ENCODE measurements at regions not wholly inside any gene's neighbourhood (a gene's known extent, or its start where the extent isn't known, plus 50 kb on each side); places are given as distances from the start of the nearest gene placed in this dataset.

DNA sequence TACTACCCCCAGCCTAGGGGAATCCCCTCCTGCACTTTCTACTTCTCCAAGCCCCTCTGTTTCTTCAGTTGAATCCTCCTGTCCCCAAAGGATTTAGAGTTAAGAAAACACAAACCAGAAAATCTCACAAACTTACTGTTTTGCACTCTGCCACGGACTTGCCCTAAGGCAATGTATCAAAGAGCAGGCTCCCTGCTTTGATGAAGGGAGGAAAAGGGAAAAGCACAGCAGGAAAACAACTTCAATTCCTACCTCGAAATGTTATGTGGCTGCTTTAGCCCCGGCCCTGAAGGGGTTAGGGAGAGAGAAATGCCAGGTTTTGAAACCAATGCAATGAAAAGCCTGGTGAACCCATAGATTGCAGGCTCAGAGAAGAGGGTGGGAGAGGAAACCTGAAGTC is 254.7 kb downstream of the MAN2A1 start:
- Histone ChIP-seq H3K4me3 (no peak overlapping the region), H3K9me3 (peaks cover 0 to 7% of the 10 kb centered on the region in 2 donors), H3K27ac (no peak overlapping the region), H3K27me3 (no peaks in the 10 kb centered on the region), H3K4me1 (no peaks in the 10 kb centered on the region), H3K36me3 (no peaks in the 10 kb centered on the region)
- intact Hi-C loops (cut with DNase I; ENCODE audit: low total_unique reads): no loop called here
- TF ChIP-seq, protein P1, sequence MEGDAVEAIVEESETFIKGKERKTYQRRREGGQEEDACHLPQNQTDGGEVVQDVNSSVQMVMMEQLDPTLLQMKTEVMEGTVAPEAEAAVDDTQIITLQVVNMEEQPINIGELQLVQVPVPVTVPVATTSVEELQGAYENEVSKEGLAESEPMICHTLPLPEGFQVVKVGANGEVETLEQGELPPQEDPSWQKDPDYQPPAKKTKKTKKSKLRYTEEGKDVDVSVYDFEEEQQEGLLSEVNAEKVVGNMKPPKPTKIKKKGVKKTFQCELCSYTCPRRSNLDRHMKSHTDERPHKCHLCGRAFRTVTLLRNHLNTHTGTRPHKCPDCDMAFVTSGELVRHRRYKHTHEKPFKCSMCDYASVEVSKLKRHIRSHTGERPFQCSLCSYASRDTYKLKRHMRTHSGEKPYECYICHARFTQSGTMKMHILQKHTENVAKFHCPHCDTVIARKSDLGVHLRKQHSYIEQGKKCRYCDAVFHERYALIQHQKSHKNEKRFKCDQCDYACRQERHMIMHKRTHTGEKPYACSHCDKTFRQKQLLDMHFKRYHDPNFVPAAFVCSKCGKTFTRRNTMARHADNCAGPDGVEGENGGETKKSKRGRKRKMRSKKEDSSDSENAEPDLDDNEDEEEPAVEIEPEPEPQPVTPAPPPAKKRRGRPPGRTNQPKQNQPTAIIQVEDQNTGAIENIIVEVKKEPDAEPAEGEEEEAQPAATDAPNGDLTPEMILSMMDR (IDR thresholded peaks at IDR 0.05): no peak
- no peak for TF ChIP-seq POLR2A (IDR thresholded peaks at IDR 0.05)
- no peak for DNase-seq

DNA sequence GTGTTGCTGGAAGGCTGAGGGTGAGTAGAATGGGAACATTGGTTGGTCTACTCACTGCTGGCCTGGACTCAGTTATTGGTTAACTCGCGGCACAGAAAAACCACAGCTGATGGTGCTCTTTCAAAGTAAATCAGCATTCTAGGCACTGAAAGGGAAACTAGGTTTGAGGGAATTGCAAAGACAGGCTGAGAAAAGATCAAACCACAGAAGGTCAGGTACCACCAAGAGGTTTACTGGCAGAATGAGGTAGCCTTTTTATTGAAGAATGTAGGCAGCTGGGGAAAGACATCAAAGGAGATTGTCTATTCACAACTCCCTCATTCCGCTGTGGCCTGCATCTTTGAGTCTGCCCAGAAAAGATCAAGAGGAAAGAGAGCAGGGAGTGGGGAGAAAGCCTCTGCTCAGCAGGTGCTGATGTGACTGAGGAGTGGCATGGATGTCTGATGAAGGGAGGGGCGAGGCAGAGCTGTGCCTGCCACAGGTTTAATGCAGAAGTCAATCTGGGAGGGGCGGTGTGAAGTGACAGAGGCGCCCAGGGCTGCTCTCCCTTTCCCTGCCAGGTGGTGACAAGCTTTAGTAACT is 255.5 kb downstream of the MAN2A1 start:
- no peak overlapping the region for H3K4me3 ChIP-seq
- H3K27me3 ChIP-seq: no peaks in the 10 kb centered on the region
- no peak for DNase-seq
- no peaks in the 10 kb centered on the region for H3K4me1 ChIP-seq
- intact Hi-C loops (cut with DNase I; ENCODE audit: low total_unique reads): no loop called here
- no peak overlapping the region for H3K27ac ChIP-seq
- H3K36me3 ChIP-seq: no peaks in the 10 kb centered on the region
- peaks cover 0 to 5% of the 10 kb centered on the region in 2 donors for H3K9me3 ChIP-seq
- TF ChIP-seq, protein P1 (IDR thresholded peaks at IDR 0.05): no peak
- TF ChIP-seq POLR2A (IDR thresholded peaks at IDR 0.05): no peak

DNA sequence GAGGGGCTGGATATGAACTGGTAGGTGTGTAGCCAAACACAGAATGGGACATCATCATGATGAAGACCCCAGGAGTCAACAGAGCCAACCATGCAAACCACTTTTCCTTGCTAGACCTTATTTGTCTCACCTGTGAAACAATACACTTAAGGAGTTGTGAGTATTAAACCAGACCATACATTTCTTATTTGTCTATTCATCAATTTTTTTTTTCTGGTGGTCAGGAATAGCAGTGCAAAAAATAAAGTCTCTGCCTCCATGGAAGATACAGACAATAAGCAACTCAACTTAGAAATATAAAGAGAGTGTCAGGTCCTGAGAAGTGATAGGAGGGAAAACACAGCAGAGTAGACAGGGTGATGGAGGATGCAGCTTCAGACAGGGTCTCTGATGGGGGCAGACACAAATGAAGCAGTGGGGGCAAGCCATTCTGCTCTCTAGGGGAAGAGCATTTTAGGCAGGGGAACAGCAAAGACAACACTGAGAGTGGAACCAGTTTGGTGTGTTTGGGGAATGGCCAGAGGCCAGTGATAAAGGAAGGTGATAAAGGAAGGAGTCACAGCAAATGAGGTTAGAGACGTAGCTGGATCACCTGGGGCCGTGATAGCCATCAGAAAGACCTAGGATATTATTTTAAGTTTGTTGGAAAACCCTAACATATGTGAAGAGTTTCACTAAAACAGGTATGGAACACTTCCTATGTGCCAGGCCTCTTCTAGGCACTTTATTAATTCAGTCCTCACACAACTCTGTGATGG is 256.2 kb downstream of the MAN2A1 start:
- Histone ChIP-seq H3K36me3 (no peaks in the 10 kb centered on the region), H3K4me3 (no peak overlapping the region), H3K9me3 (no peaks in the 10 kb centered on the region), H3K27me3 (no peaks in the 10 kb centered on the region), H3K27ac (no peak overlapping the region), H3K4me1 (no peaks in the 10 kb centered on the region)
- DNase-seq: no peak
- TF ChIP-seq, protein P1 (IDR thresholded peaks at IDR 0.05): no peak
- TF ChIP-seq POLR2A (IDR thresholded peaks at IDR 0.05): no peak
- intact Hi-C loops (cut with DNase I; ENCODE audit: low total_unique reads): no loop called here

DNA sequence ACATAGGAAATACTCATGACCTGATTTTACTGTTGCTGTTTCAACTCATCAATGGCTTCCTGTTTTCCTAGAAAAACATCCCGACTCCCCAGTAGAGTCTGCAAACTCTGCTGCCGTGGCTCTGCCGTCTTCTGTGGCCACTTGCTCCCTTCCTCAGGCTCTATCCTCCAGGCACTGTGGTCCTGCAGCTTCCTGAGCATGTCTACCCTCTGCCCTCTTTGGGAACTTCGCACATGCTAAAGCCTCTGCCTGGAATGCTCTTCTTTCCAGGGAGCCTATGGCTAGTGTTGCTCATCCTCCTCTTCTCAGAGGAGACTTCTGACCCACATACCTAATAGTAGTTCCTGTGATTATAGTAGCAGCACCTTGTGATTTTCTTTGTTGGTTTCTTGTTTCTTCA is 256.9 kb downstream of the MAN2A1 start:
- Histone ChIP-seq H3K4me3 (no peak overlapping the region), H3K36me3 (no peaks in the 10 kb centered on the region), H3K9me3 (no peaks in the 10 kb centered on the region), H3K4me1 (no peaks in the 10 kb centered on the region), H3K27me3 (no peaks in the 10 kb centered on the region), H3K27ac (no peak overlapping the region)
- intact Hi-C loops (cut with DNase I; ENCODE audit: low total_unique reads): no loop called here
- no peak for DNase-seq
- no peak for TF ChIP-seq POLR2A (IDR thresholded peaks at IDR 0.05)
- TF ChIP-seq, protein P1 (IDR thresholded peaks at IDR 0.05): no peak

DNA sequence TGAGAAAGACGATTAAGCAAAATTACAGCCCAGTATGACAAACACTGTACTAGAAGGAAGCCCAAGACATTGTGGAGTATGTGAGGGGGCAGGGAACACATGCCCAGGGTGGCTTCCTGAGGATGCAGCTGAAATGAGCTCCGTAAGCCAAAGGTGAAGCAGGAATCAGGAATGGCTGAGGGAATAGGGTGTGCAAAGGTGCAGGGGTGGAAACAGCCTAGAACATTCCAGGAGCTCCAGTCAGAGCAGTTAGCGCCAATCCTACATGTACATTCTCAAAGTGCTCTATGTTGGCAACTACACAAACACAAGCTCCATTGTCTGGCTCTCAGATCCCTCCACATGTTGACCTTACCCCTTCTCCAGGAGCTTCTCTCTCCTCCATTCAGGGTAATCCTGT is 257.9 kb downstream of the MAN2A1 start:
- TF ChIP-seq POLR2A (IDR thresholded peaks at IDR 0.05): no peak
- TF ChIP-seq, protein P1 (IDR thresholded peaks at IDR 0.05): no peak
- intact Hi-C loops (cut with DNase I; ENCODE audit: low total_unique reads): no loop called here
- H3K27ac ChIP-seq: no peak overlapping the region

More for the DNA sequence above, 257.9 kb downstream of the MAN2A1 start:
- no peak for DNase-seq
- Histone ChIP-seq H3K9me3 (no peaks in the 10 kb centered on the region), H3K36me3 (no peaks in the 10 kb centered on the region), H3K4me3 (no peak overlapping the region), H3K27me3 (no peaks in the 10 kb centered on the region), H3K4me1 (no peaks in the 10 kb centered on the region)

Data from uterus (tissue), 3 donors.